Inferior parietal cortex (tissue), 1 donor: ENCODE measurements at regions not wholly inside any gene's neighbourhood (a gene's known extent, or its start where the extent isn't known, plus 50 kb on each side); places are given as distances from the start of the nearest gene placed in this dataset.
"Not testable (repeated sequence)": the region's sequence is repeated elsewhere in the genome, so short reads cannot be mapped to it uniquely, and the experiment has no call there.

Experiments used
- DNase-seq: peaks from one replicate; pipeline ENCODE4 v3.0.0-alpha.2; 2016; ENCODE audit errors: extremely low spot score

DNA sequence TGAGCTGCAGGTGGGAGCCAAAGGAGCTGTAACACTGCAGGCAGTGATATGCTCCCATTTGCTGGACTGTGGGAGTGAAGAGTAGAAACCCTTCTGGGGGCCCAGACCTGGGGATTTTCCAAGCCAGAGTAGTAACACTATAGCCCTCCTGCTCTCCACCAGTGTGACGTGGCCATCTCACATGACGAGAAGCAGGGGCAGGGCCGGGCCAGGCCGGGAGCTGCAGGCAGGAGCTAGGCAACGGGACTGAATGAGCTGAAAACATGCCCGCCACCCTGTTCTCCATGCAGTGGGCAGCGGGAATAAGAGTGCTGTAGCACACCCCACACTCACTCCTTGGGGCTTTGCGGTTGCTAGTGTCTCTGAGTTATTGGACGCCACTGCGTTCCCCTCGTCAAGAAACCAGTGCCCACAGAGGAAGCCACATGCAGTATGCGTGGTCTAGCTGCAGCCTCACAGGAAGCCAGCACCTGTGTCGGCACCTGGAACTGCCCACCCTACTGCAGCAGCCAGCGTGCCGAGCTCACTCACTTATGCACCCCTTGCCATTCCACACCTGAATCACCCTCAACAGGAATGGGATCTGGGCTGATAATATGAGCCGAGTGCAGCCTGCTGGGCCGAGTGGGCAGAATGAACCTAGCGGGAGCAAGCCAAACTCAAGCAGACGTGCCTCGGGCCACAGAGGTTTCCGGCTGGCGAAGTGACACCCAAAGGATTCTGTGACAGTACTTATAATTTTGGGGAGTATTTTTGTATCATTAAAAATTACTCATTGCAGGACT lies 1389.6 kb downstream of the KCNT2 start:
- no peak for DNase-seq

DNA sequence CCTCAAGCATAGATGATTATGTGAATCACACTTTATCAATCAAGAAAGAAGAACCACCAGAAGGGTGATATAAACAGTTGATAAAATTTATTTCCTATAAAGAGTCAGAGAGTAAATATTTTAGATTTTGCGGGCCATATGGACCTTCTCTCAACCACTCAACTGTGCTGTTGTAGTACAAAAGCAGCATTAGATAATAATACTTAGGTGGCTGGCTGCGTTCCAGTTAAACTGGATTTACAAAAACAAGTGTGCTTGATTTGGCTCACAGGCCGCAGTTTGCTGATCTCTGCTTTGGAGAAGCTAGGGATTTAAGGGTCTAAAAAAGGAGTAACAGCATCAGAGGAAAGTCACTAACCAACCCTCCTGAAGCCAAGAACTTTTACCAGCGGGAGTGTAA lies 1406.0 kb downstream of the KCNT2 start:
- no peak for DNase-seq

DNA sequence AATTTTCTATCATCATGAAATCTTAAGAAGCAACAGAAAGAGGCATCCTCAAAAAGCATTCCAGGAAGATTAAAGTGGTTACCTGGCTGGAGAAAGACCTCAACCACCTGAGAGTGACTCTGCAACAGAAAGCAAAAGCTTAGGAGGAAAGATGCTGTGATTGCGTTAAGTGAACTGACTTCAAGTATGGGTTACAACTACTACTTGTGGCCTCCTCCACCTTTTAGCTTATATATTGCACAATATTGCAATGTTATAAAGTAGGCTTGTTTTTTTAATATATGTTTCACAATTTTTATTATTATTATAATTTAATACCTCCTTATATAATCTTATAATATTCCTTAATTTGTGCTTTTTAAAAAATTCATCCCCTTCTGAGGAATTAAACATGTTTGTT lies 1407.5 kb downstream of the KCNT2 start:
- DNase-seq: no peak

DNA sequence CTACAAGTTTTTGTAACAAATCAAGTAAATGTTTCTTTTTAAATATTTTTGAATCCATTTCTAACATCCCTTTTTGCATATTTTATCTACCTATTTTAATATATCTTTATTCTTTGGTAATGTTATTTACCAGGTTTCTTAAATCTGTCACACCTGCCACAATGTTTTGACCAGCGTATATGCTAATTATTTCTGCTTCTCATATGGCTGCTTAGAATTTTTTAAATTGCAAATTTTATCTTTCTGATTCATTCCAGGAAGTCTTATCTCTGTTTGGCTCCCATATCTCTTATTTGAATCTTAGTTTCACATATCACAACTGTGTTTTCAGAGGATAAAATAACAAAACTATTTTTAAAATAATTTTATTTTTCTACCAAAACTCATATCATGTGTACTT lies 1411.1 kb downstream of the KCNT2 start:
- no peak for DNase-seq

DNA sequence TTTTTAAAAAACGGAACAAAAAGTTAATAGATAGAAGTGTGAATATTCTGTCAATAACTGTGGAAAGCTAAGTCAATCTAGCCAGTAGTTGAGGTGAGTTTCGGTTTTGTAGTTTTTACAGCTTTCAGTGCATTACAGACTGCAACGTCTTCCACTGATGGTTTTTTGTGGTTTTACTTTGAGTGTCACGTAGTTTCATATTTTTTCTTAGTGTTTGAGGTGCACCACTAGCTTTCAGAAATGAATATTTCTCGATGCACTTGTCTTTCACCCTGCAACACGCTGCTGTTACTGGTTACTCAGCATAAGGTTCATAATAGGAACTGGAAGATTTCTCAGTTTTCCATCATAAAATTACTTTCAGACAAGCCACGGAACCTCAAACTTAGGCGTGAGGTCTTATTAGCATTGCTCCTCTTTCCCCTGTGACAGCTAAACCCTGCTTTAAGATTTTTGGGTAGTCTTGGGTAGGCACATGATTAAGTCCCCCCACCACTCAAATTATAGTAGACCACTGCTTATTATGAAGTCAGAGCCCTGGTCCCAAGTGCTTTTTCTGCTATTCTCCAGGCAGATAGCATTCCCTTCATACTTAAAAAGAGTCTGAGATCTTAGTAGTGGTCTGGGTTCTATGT lies 1412.7 kb downstream of the KCNT2 start:
- no peak for DNase-seq

DNA sequence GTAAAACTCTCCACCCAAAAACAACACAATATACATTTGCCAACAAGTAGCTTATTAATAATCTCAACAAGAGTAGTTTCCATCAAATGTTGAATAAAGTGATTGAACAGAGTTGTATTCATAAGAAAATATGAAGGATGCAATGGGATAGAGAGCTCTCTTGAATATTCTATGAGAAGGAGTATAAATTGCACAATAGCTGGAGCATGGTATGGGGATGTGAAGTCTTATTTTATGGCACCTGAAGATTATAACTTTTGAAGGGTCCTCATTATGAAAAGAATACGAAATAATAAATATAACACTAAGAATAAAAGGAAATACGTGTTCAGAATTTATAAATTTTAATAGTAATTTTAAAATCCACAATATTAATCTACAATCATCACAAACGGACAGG lies 1415.1 kb downstream of the KCNT2 start:
- no peak for DNase-seq

DNA sequence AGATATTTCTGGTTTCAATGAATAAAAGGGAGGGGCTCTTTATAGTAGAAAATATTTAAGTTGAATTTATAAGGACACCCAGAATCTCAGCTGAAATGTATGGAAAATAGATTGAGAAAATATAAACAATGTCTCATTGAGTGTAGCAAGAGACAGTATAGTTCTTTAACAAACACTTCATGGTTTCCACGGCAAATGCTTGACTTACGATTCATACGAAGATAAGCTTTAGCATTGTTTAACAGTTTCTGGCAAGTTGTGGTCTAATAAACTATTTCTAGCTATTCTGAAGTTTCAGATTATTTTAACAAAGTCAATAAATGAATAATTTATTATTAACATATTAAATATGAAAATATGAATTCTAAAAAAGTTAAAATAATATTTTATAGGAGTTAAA lies 1419.4 kb downstream of the KCNT2 start:
- DNase-seq: no peak

DNA sequence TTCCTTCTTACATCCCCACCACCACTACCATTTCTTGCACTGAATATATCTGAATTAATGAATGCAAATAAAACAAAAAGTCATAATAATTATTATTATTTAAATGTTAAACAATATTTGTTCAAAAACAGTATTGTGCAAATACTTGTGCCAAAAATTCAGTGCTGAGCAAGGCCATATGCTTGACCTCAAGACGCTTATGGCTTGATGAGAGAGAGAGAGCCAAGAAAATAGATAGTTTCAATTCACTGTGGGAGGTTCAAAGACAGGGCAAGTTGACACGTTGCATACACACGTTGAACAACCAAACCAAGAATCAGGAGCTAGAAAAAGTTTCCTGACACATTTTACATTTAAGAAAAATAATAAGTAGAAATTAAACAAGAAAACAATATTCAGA lies 1421.7 kb downstream of the KCNT2 start:
- DNase-seq: no peak

DNA sequence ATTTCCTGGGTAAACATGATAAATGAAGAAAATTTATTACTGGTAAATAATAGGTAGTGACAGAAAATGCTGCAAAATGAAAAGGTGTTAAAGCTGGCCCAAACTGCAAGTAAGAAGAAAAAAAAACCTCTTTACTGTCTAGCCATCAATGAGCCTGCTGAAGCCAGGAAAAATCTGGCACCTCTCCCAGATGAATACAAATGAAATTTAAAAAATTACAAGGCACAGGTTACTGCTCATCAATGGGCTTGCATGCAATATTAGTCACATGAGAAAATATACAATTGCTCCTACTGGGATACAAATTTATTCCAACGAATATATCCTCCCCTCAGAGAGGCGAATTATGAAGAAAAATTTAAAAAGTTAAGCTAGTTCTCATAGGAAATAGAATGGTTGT lies 1422.5 kb downstream of the KCNT2 start:
- no peak for DNase-seq

DNA sequence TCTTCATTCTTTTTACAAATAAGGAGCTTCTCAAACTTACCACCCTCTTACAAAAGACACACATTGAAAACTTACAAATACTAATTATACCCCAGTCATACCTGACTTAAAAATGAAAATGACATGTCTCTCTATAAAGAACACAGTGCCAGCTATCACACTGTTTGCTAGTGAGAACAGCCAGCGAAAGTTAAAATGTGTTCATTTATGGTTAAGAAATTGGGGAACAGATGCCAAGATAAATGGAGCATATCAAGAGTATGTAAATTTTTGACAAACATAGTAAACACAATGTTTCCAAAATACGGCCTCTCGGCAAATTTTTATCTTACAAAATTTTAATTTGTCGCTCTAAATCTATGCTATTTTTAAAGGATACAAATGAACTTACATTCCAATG lies 1422.9 kb downstream of the KCNT2 start:
- DNase-seq: no peak

DNA sequence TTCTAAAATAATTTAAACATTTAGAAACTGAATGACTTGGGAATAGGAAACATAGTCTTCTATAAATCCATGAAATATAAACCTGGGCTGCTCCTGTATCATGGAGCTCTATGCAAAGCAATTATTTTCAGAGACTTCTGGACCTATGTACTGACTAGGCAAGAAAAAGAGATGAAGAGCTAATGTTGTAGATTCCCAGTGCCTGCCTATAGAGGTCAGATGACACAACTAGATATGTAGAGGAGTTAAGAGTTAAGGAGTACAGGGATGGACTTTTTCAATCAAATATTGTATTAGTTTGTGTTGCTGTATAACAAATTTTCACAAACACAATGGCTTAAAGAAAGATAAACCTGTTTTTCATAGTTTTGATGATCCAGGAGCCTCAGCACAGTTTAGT lies 1434.5 kb downstream of the KCNT2 start:
- no peak for DNase-seq

DNA sequence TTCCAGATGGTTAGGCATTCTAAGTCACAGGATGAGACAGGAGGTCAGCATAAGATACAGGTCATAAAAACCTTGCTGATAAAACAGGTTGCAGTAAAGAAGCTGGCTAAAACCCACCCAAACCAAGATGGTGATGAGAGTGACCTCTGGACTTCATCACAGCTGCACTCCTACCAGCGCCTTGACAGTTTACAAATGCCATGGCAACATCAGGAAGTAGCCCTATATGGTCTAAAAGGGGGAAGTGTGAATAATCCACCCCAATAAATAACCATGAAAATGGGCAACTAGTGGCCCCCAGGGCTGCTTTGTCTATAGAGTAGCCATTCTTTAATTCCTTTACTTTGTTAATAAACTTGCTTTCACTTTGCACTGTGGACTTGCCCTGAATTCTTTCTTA lies 1448.4 kb downstream of the KCNT2 start:
- not testable (repeated sequence) for DNase-seq

DNA sequence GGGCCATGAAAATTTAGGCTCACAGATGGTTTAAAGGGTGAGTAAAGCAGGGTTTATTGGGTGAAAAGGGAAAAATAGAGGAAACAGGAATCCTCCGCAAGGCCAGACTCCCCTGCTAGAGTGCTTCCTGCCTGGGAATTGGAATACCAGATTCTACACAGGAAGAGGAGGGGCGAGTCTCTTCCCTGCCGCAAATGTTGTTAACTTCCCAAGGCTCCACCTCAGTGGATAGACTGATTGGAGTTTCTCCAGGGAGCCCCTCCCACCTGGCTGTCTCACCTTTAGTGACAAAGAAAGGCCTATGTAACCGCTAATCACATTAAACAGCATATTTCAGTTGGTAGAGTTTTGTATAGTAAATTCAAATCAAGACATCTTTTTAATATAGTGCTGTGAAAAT lies 1450.1 kb downstream of the KCNT2 start:
- DNase-seq: no peak

DNA sequence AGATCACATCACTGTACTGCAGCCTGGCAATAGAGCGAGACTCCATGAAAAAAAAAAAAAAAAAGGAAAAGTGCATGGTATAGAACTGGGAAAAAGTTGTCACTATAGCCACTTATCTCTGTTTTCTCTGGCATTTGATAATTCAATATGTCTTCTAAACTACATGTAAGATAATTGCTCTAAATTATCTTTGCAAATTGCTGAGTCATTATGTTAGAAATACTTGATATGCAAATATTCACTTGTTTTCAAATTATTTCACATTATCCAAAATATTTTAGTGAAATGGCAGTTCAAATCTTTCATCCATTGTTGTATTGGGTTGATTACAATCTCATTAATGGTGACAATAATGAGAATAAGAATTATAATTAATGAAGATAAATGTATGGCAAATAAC lies 1455.1 kb downstream of the KCNT2 start:
- DNase-seq: no peak

DNA sequence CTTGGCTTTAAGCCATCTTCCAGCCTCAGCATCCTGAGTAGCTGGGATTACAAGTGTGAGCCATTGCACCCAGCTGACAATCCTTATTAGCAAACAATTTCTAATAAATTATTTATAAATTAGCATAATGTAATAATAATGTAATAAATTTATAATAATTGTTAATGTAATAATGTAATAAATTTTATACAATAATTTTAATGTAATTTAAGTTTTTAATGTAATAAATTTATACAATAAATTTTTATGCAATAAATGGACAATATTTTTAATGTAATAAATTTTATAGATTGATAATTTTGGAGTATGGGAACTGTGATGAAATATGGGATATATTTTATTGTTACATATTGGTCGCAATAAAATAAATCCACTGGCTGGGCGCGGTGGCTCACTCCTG lies 1457.5 kb downstream of the KCNT2 start:
- DNase-seq: no peak

DNA sequence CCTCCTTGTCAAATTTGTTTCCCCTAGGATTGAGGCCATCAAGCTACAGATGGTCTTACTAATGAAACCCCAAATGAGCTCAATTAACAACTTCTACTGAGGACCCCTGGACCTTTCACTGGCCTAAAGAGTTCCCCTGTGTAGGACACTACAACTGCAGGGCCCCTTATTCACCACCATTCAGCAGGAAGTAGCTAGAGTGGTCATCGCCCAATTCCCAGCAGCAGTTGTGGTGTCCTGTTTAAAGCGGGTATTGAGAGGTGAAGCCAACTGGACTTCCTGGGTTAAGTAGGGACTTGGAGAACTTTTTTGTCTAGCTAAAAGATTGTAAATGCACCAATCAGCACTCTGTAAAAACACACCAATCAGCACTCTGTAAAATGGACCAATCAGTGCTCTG lies 1466.9 kb downstream of the KCNT2 start:
- DNase-seq: no peak

DNA sequence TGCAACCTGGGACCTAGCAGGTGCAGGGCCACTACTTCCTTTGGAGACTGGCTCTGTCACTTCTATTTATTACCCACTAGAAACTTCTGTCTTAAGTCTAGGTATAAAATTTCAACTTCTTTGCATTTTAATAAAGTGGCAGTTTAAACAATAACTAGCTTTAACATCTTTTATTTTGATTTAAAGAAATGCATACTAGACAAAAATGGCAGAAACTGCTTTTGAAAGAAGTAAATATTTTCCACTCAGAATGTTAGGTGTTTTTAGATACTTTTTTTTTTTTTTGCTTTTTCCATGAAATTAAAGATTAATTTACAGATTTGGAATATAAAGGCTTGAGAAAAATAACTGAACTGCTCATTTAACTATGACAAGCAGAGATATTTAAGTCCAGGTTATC lies 1477.6 kb downstream of the KCNT2 start:
- DNase-seq: no peak

DNA sequence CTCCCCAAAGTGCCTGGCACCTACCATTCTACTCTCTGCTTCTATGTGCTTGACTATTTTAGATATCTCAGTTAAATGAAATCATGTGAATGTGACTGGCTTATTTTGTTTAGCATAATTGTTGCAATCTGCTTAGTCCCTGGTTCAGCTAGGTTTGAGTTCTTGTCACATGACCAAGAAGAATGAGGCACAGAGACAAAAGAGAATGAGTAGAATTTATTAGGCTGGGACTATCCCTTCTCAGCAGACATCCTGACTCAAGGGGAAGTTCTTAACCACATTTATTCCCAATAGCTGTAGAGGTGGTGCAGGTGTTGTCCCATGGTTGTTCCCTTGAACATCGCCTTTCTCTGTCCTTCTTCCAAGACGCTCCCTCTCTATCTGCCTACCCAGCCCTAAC lies 1485.7 kb downstream of the KCNT2 start:
- no peak for DNase-seq

DNA sequence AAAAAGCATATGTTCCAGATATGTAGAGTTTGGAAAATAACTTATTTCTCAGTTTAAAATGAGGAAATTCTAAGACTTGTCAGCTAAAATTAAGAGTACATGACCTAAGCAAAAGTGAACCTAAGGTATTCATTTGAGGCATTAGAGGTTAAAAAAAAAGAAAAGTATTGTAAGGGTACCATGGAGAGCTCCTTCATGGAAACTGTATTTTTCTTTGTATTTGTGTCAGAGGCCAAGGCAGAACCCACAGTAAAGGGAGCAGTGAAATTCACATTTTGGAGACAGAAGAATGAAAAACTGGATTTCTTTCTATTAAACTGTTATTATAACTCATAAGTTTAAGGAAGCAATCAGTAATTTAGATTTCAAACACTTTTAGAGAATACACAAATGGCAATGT lies 1494.8 kb downstream of the KCNT2 start:
- no peak for DNase-seq

DNA sequence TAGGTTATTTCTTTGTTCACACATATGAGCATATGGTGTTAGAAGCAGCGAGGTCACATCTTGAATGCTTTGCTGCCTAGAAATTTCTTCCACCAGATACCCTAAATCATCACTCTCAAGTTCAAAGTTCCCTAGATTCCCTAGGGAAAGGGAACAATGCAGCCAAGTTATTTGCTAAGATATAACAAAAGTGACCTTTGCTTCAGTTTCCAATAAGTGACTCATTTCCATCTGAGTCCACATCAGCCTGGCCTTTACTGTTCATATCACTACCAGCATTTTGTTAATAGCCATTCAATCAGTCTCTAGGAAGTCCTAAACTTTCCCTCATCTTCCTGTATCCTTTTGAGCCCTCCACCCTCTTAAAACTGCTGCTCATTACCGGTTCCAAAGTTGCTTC lies 1502.5 kb downstream of the KCNT2 start:
- no peak for DNase-seq

DNA sequence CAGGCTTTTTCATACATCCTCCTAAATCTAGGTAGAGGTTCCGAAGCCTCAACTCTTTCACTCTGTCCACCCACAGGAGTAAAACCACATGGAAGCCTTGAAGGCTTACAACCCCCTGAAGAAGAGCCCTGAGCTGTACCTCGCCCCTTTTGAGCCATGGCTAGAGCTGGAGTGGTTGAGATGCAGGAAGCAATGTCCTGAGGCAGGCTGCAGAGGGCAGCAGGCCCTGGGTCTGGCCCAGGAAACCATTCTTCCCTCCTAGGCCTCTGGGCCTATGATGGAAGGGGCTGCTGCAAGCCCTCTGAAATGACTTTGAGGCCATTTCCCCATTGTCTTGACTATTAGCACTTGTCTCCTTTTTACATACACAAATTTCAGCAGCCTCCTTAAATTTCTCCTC lies 1503.0 kb downstream of the KCNT2 start:
- no peak for DNase-seq

DNA sequence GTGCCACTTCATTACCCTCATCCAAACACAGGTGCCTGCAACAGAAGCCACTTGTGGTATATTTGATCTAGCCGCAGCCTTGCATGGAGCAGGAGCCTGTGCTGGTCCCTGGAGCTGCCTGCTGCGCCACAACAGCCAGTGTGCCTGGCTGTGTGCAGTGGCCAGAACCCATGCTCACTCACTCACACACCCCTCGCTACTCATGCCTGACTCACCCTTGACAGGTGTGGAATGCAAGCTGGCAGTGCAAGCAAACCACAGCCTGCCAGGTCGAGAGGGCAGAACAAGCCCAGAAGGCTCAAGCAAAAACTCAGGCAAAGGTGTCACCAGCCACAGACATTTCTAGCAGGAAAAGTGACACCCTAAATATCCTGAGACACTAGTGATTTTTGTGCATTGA lies 1510.9 kb downstream of the KCNT2 start:
- DNase-seq: no peak

DNA sequence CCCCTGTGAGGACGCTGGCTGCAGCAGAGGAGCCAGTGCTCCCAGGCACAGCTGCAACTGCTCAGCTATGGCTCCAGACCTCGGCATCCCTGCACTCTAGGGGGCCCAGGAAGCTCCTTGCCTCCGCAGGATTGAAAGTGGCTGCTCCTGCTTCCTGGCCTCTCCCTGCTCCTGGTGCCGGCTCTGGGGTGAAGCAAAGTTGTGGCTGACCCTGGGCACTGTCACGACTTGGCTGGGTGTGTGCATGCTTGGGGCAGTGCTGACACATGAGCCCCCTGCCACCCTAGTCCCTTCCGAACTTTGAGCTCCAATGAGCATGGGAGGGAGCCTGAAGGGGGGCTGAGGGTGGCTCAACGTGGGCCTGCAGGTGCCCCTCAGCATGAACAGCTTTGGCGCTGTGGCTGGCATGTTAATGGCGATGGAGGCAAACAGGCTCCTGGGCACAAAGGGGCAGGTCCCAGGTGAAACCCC lies 1512.2 kb downstream of the KCNT2 start:
- DNase-seq: no peak

DNA sequence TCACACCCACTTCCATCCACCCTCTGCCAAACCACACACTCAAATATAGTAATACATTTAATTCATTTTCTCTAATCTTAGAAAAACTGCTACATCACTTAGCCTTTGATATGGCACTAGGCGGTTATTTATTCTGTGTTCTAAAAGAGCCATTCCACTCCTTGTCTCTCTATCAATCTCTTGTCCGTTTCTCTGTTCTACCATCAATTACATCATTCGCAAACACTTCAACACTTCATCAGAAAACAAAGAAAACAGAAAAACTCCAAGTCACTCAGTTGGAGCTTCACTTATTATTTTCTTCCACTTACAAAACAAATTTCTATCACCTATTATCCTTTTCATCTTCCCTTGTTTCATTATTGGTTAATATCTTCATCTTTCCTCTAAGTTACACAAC lies 1523.0 kb downstream of the KCNT2 start:
- no peak for DNase-seq
